ENCODE measurements at regions not wholly inside any gene's neighbourhood (a gene's known extent, or its start where the extent isn't known, plus 50 kb on each side); places are given as distances from the start of the nearest gene placed in this dataset.

GRCh38 chr3:163335429-163335828, 1742.9 kb downstream of the SI start:
- POLR2A ChIA-PET = no interaction called here
- FAIRE-seq (no peak), DNase-seq (ENCODE audit: low read depth, low spot score) (no peak)
- no peaks in the 10 kb centered on the region for H3K9me3 ChIP-seq (replicated peaks; ENCODE audit: control insufficient read depth, insufficient read depth, low read length)
- TF ChIP-seq EZH2 (IDR thresholded peaks at IDR 0.05; ENCODE audit: borderline replicate concordance, low read depth, low read length, severe bottlenecking) (no peak), POLR2AphosphoS5 (IDR thresholded peaks at IDR 0.05; ENCODE audit: insufficient read depth, low read depth, low read length) (no peak), CTCF (IDR thresholded peaks at IDR 0.05; ENCODE audit: extremely low read depth in 1 of 2, insufficient read depth in 1 of 2, low read depth in 1 of 2, low read length in 2 of 2) (no peak), FOS (IDR thresholded peaks at IDR 0.05; ENCODE audit: borderline replicate concordance, insufficient read depth, low read length) (no peak), JUN (IDR thresholded peaks at IDR 0.05; ENCODE audit: borderline replicate concordance, insufficient read depth, insufficient read length, low read depth) (no peak)
- intact Hi-C loops (cut with micrococcal nuclease) (no loop called here), dilution Hi-C loops (cut with MboI; ENCODE audit: extremely low pct_ligation_motif_present, low sequenced_read_pairs) (no loop called here)
- no peaks in the 10 kb centered on the region for H3K9me1 ChIP-seq (replicated peaks; ENCODE audit: control insufficient read depth, extremely low read depth, insufficient read depth, low read length)
- no peak overlapping the region for H3K4me3 ChIP-seq (replicated peaks in 1 of 3; ENCODE audit: insufficient read depth in 1 of 3, low read depth in 1 of 3, low read length in 3 of 3)
- no peaks in the 10 kb centered on the region for H3K4me1 ChIP-seq (ENCODE audit: control insufficient read depth, extremely low read depth, insufficient read depth, low read length)
- BruUV-seq (replicated peaks) = no TSS peak
- H3K4me2 ChIP-seq (ENCODE audit: insufficient read depth, low read length) = no peak overlapping the region
- no peak overlapping the region for H3K9ac ChIP-seq (replicated peaks; ENCODE audit: extremely low read depth, insufficient read depth, low read length)
- no peaks in the 10 kb centered on the region for H3K36me3 ChIP-seq (ENCODE audit: control insufficient read depth in 2 of 2, extremely low read depth in 1 of 2, insufficient read depth in 2 of 2, low read length in 2 of 2)
- H3K27me3 ChIP-seq (ENCODE audit: control insufficient read depth in 2 of 2, insufficient read depth in 2 of 2, low read length in 2 of 2) = no peaks in the 10 kb centered on the region
- no peak overlapping the region for H3K27ac ChIP-seq (ENCODE audit: insufficient read depth, low read depth, low read length)
- no peaks in the 10 kb centered on the region for H4K20me1 ChIP-seq (replicated peaks; ENCODE audit: control insufficient read depth, extremely low read depth, insufficient read depth, low read length)
- no peak overlapping the region for H2AFZ ChIP-seq (ENCODE audit: low read depth, low read length)
- CTCF ChIA-PET = no interaction called here
- no peaks in the 10 kb centered on the region for H3K79me2 ChIP-seq (ENCODE audit: control insufficient read depth, insufficient read depth, low read length)

GRCh38 chr3:163328680-163329079, 1749.6 kb downstream of the SI start:
- H3K27ac ChIP-seq (ENCODE audit: insufficient read depth, low read depth, low read length) = no peak overlapping the region
- H3K4me3 ChIP-seq (replicated peaks in 1 of 3; ENCODE audit: insufficient read depth in 1 of 3, low read depth in 1 of 3, low read length in 3 of 3) = no peak overlapping the region
- ChIA-PET POLR2A (no interaction called here), CTCF (no interaction called here)
- dilution Hi-C loops (cut with MboI; ENCODE audit: extremely low pct_ligation_motif_present, low sequenced_read_pairs) = no loop called here
- no TSS peak for BruUV-seq (replicated peaks)
- H3K4me1 ChIP-seq (ENCODE audit: control insufficient read depth, extremely low read depth, insufficient read depth, low read length) = no peaks in the 10 kb centered on the region
- no peaks in the 10 kb centered on the region for H3K79me2 ChIP-seq (ENCODE audit: control insufficient read depth, insufficient read depth, low read length)
- H3K27me3 ChIP-seq (ENCODE audit: control insufficient read depth in 2 of 2, insufficient read depth in 2 of 2, low read length in 2 of 2) = no peaks in the 10 kb centered on the region
- H3K36me3 ChIP-seq (ENCODE audit: control insufficient read depth in 2 of 2, extremely low read depth in 1 of 2, insufficient read depth in 2 of 2, low read length in 2 of 2) = no peaks in the 10 kb centered on the region
- intact Hi-C loops (cut with micrococcal nuclease) = no loop called here
- no peaks in the 10 kb centered on the region for H3K9me1 ChIP-seq (replicated peaks; ENCODE audit: control insufficient read depth, extremely low read depth, insufficient read depth, low read length)
- TF ChIP-seq POLR2AphosphoS5 (IDR thresholded peaks at IDR 0.05; ENCODE audit: insufficient read depth, low read depth, low read length) (no peak), GATA2 (IDR thresholded peaks at IDR 0.05; ENCODE audit: insufficient read depth, insufficient read length, low read depth, low read length) (no peak), MYC (IDR thresholded peaks at IDR 0.05; ENCODE audit: low read depth, low read length) (no peak), EZH2 (IDR thresholded peaks at IDR 0.05; ENCODE audit: borderline replicate concordance, low read depth, low read length, severe bottlenecking) (no peak), JUN (IDR thresholded peaks at IDR 0.05; ENCODE audit: borderline replicate concordance, insufficient read depth, insufficient read length, low read depth) (no peak), POLR2A (IDR thresholded peaks at IDR 0.05; ENCODE audit: low read depth, low read length) (no peak), FOS (IDR thresholded peaks at IDR 0.05; ENCODE audit: borderline replicate concordance, insufficient read depth, low read length) (no peak), CTCF (IDR thresholded peaks at IDR 0.05; ENCODE audit: extremely low read depth in 1 of 2, insufficient read depth in 1 of 2, low read depth in 1 of 2, low read length in 2 of 2) (no peak), MAX (IDR thresholded peaks at IDR 0.05; ENCODE audit: insufficient read depth, insufficient read length) (no peak)
- DNase-seq (ENCODE audit: low read depth, low spot score) (no peak), FAIRE-seq (no peak)
- no peaks in the 10 kb centered on the region for H3K9me3 ChIP-seq (replicated peaks; ENCODE audit: control insufficient read depth, insufficient read depth, low read length)
- H4K20me1 ChIP-seq (replicated peaks; ENCODE audit: control insufficient read depth, extremely low read depth, insufficient read depth, low read length) = no peaks in the 10 kb centered on the region
- no peak overlapping the region for H3K4me2 ChIP-seq (ENCODE audit: insufficient read depth, low read length)
- no peak overlapping the region for H3K9ac ChIP-seq (replicated peaks; ENCODE audit: extremely low read depth, insufficient read depth, low read length)
- H2AFZ ChIP-seq (ENCODE audit: low read depth, low read length) = no peak overlapping the region

Data from endothelial cell of umbilical vein (primary cell).